Neural cell (in vitro differentiated cells): ENCODE measurements at regions not wholly inside any gene's neighbourhood (a gene's known extent, or its start where the extent isn't known, plus 50 kb on each side); places are given as distances from the start of the nearest gene placed in this dataset.
A peak's percentile ranks its signal among the peaks of the same experiment; 100 is the strongest.

Source experiments
- H2AFZ ChIP-seq: fragments of 200-600, 300-800 bp; sonication (generic), shearing (Covaris generic); 2 replicates; pipeline ENCODE4 v1.6.0; 2014; ENCODE audit warnings: low read depth, mild to moderate bottlenecking, antibody characterized with exemption, low read length, moderate library complexity
- H3F3A ChIP-seq: fragments of 200-600 bp; shearing (Covaris generic); 2 replicates; pipeline ENCODE4 v1.6.1; 2016; ENCODE audit warnings: mild to moderate bottlenecking, moderate library complexity, mixed read lengths, antibody characterized with exemption, low read length; ENCODE audit not compliant: insufficient read depth, poor library complexity, severe bottlenecking
- H3K27ac ChIP-seq: fragments of 200-600, 300-800 bp; sonication (generic), shearing (Covaris generic); 2 replicates; pipeline ENCODE4 v1.5.1; 2014; ENCODE audit warnings: mild to moderate bottlenecking, low read length, moderate library complexity
- H3K27me3 ChIP-seq: fragments of 300-800, 200-600 bp; sonication (generic), shearing (Covaris generic); 2 replicates; pipeline ENCODE4 v1.6.0; 2014; ENCODE audit warnings: mild to moderate bottlenecking, low read depth, low read length, moderate library complexity; ENCODE audit not compliant: insufficient read depth
- H3K36me3 ChIP-seq: fragments of 300-800, 200-600 bp; sonication (generic), shearing (Covaris generic); 2 replicates; pipeline ENCODE4 v1.5.1; 2014; ENCODE audit warnings: mild to moderate bottlenecking, antibody characterized with exemption, low read length, moderate library complexity; ENCODE audit not compliant: insufficient read depth
- H3K4me2 ChIP-seq: fragments of 300-800, 200-600 bp; sonication (generic), shearing (Covaris generic); 2 replicates; pipeline ENCODE4 v1.6.0; 2014; ENCODE audit warnings: mild to moderate bottlenecking, low read length
- H3K4me3 ChIP-seq: fragments of 300-800, 200-600 bp; sonication (generic), shearing (Covaris generic); 2 replicates; pipeline ENCODE4 v1.5.1; 2014; ENCODE audit warnings: mild to moderate bottlenecking, low read length, moderate library complexity
- H3K79me2 ChIP-seq: fragments of 200-600 bp; shearing (Covaris generic); replicated peaks from 2 replicates; pipeline ENCODE4 v1.6.0; 2014; ENCODE audit warnings: mild to moderate bottlenecking, low read length, moderate library complexity; ENCODE audit not compliant: insufficient read depth
- H3K9ac ChIP-seq: fragments of 300-800, 200-600 bp; sonication (generic), shearing (Covaris generic); 2 replicates; pipeline ENCODE4 v1.6.1; 2016; ENCODE audit warnings: mild to moderate bottlenecking, low read length, mixed read lengths
- H3K9me2 ChIP-seq: fragments of 200-600 bp; shearing (Covaris generic); 2 replicates; pipeline ENCODE4 v1.6.1; 2016; ENCODE audit warnings: mild to moderate bottlenecking, low read length, mixed read lengths; ENCODE audit not compliant: insufficient read depth
- H3K9me3 ChIP-seq: fragments of 200-600, 300-800 bp; sonication (generic), shearing (Covaris generic); 2 replicates; pipeline ENCODE4 v1.6.1; 2016; ENCODE audit warnings: mild to moderate bottlenecking, mixed run types, low read length, moderate library complexity, mixed read lengths
- H4K20me1 ChIP-seq: fragments of 200-600 bp; shearing (Covaris generic); 2 replicates; pipeline ENCODE4 v1.6.1; 2016; ENCODE audit warnings: mild to moderate bottlenecking, mixed run types; ENCODE audit not compliant: insufficient read depth
- EP300 ChIP-seq: fragments of 450-650 bp; conservative IDR thresholded peaks from 2 replicates; pipeline ENCODE4 v1.6.1; 2014; ENCODE audit warnings: antibody characterized with exemption, mild to moderate bottlenecking, moderate library complexity; ENCODE audit not compliant: poor library complexity, severe bottlenecking
- EZH2 ChIP-seq: fragments of 200-600, 300-800 bp; shearing (Covaris generic), sonication (generic); IDR thresholded peaks from 2 replicates; pipeline ENCODE4 v1.6.1; 2014; ENCODE audit warnings: antibody characterized with exemption, low read length, borderline replicate concordance, mild to moderate bottlenecking; ENCODE audit not compliant: insufficient read depth, poor library complexity, severe bottlenecking
- MXI1 ChIP-seq: fragments of 450-650 bp; conservative IDR thresholded peaks from 2 replicates; pipeline ENCODE4 v1.6.1; 2014; ENCODE audit warnings: antibody characterized with exemption, mild to moderate bottlenecking; ENCODE audit not compliant: poor library complexity, severe bottlenecking
- POLR2AphosphoS5 ChIP-seq: IDR thresholded peaks from 2 replicates; pipeline ENCODE4 v1.6.1; 2012
- RAD21 ChIP-seq: fragments of 450-650 bp; conservative IDR thresholded peaks from 2 replicates; pipeline ENCODE4 v1.6.1; 2014; ENCODE audit warnings: antibody characterized with exemption, mild to moderate bottlenecking, moderate library complexity
- SMC3 ChIP-seq: fragments of 450-650 bp; conservative IDR thresholded peaks from 2 replicates; pipeline ENCODE4 v1.6.1; 2014; ENCODE audit warnings: antibody characterized with exemption, mild to moderate bottlenecking, moderate library complexity; ENCODE audit not compliant: poor library complexity
- TAF1 ChIP-seq: IDR thresholded peaks from 2 replicates; pipeline ENCODE4 v1.6.1; 2012; ENCODE audit warnings: low read depth
- TF ChIP-seq, protein P1 (sequence below): fragments of 450-650 bp; IDR thresholded peaks from 2 replicates; pipeline ENCODE4 v1.5.1; 2014; ENCODE audit warnings: antibody characterized with exemption, mild to moderate bottlenecking, moderate library complexity; ENCODE audit not compliant: poor library complexity, severe bottlenecking
- TF ChIP-seq, protein P2 (sequence below): IDR thresholded peaks from 2 replicates; pipeline ENCODE4 v1.6.1; 2012; ENCODE audit warnings: borderline replicate concordance

- H3K4me2 ChIP-seq = no peak overlapping the region
- H4K20me1 ChIP-seq = no peaks in the 10 kb centered on the region
- no peak overlapping the region for H3K4me3 ChIP-seq
- H3K9me3 ChIP-seq = no peaks in the 10 kb centered on the region
- H3K9me2 ChIP-seq = no peaks in the 10 kb centered on the region
- no peak overlapping the region for H3K27ac ChIP-seq
- H3K9ac ChIP-seq = no peak overlapping the region
- no peak overlapping the region for H2AFZ ChIP-seq
- no peak for TF ChIP-seq EP300
- H3K27me3 ChIP-seq = no peaks in the 10 kb centered on the region
- no peaks in the 10 kb centered on the region for H3K36me3 ChIP-seq
- no peaks in the 10 kb centered on the region for H3F3A ChIP-seq
- H3K79me2 ChIP-seq = no peaks in the 10 kb centered on the region
Observed at GRCh38 chr18:8983195-8983594, 119.3 kb upstream of the NDUFV2 start.

- no peaks in the 10 kb centered on the region for H3K9me2 ChIP-seq
- TF ChIP-seq, protein P1, sequence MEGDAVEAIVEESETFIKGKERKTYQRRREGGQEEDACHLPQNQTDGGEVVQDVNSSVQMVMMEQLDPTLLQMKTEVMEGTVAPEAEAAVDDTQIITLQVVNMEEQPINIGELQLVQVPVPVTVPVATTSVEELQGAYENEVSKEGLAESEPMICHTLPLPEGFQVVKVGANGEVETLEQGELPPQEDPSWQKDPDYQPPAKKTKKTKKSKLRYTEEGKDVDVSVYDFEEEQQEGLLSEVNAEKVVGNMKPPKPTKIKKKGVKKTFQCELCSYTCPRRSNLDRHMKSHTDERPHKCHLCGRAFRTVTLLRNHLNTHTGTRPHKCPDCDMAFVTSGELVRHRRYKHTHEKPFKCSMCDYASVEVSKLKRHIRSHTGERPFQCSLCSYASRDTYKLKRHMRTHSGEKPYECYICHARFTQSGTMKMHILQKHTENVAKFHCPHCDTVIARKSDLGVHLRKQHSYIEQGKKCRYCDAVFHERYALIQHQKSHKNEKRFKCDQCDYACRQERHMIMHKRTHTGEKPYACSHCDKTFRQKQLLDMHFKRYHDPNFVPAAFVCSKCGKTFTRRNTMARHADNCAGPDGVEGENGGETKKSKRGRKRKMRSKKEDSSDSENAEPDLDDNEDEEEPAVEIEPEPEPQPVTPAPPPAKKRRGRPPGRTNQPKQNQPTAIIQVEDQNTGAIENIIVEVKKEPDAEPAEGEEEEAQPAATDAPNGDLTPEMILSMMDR = no peak
- TF ChIP-seq MXI1 (no peak), EZH2 (no peak), POLR2AphosphoS5 (no peak), RAD21 (no peak), TAF1 (no peak), EP300 (no peak), SMC3 (no peak)
- TF ChIP-seq, protein P2, sequence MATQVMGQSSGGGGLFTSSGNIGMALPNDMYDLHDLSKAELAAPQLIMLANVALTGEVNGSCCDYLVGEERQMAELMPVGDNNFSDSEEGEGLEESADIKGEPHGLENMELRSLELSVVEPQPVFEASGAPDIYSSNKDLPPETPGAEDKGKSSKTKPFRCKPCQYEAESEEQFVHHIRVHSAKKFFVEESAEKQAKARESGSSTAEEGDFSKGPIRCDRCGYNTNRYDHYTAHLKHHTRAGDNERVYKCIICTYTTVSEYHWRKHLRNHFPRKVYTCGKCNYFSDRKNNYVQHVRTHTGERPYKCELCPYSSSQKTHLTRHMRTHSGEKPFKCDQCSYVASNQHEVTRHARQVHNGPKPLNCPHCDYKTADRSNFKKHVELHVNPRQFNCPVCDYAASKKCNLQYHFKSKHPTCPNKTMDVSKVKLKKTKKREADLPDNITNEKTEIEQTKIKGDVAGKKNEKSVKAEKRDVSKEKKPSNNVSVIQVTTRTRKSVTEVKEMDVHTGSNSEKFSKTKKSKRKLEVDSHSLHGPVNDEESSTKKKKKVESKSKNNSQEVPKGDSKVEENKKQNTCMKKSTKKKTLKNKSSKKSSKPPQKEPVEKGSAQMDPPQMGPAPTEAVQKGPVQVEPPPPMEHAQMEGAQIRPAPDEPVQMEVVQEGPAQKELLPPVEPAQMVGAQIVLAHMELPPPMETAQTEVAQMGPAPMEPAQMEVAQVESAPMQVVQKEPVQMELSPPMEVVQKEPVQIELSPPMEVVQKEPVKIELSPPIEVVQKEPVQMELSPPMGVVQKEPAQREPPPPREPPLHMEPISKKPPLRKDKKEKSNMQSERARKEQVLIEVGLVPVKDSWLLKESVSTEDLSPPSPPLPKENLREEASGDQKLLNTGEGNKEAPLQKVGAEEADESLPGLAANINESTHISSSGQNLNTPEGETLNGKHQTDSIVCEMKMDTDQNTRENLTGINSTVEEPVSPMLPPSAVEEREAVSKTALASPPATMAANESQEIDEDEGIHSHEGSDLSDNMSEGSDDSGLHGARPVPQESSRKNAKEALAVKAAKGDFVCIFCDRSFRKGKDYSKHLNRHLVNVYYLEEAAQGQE = no peak
- H4K20me1 ChIP-seq = no peaks in the 10 kb centered on the region
- no peaks in the 10 kb centered on the region for H3F3A ChIP-seq
- H3K9ac ChIP-seq = no peak overlapping the region
- no peak overlapping the region for H3K4me2 ChIP-seq
- no peaks in the 10 kb centered on the region for H3K79me2 ChIP-seq
- no peak overlapping the region for H3K4me3 ChIP-seq
- no peak overlapping the region for H3K27ac ChIP-seq
- no peaks in the 10 kb centered on the region for H3K27me3 ChIP-seq
- no peaks in the 10 kb centered on the region for H3K36me3 ChIP-seq
- H2AFZ ChIP-seq = no peak overlapping the region
- H3K9me3 ChIP-seq = no peaks in the 10 kb centered on the region
Observed at GRCh38 chr18:8984131-8984721, 118.3 kb upstream of the NDUFV2 start.

DNA sequence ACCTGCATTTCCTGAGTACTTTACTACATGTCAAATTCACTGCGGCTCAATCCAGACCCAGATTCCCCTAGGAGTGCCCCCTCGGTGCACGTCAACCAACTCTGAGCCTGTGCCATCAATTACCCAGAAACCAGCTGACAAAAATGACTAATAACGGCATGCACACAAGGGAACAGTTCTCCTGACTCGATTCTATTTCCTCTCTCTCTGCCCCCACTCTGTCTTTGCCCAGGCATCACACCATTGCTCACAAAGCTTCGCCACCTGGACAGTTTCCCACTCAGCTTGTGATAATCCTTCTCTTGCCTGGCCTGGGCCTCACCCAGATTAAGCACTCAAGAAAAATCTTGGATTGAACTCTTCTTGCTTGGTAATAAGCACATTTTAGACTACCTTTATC is 115.3 kb upstream of the NDUFV2 start:
- no peaks in the 10 kb centered on the region for H3K36me3 ChIP-seq
- no peak overlapping the region for H2AFZ ChIP-seq
- H3K27ac ChIP-seq = peak overlapping the region; percentile 10
- H3K79me2 ChIP-seq = no peaks in the 10 kb centered on the region
- no peaks in the 10 kb centered on the region for H3K9me3 ChIP-seq
- peak overlapping the region; percentile 30 for H3K4me3 ChIP-seq
- peak overlapping the region; percentile 8 for H3K4me2 ChIP-seq
- H3K9ac ChIP-seq = peak overlapping the region; percentile 19
- no peaks in the 10 kb centered on the region for H3F3A ChIP-seq
- H3K27me3 ChIP-seq = no peaks in the 10 kb centered on the region
- no peaks in the 10 kb centered on the region for H4K20me1 ChIP-seq
- H3K9me2 ChIP-seq = no peaks in the 10 kb centered on the region
- no peak for TF ChIP-seq EZH2
- TF ChIP-seq TAF1 = no peak
- TF ChIP-seq, protein P2 = no peak
- TF ChIP-seq SMC3 = no peak
- TF ChIP-seq RAD21 = no peak
- TF ChIP-seq EP300 = no peak
- no peak for TF ChIP-seq POLR2AphosphoS5
- no peak for TF ChIP-seq MXI1
- TF ChIP-seq, protein P1 = no peak
